DOHH2 (cell line): ENCODE measurements at regions not wholly inside any gene's neighbourhood (a gene's known extent, or its start where the extent isn't known, plus 50 kb on each side); places are given as distances from the start of the nearest gene placed in this dataset.

Experiments
- H3F3A ChIP-seq: fragments of 200-600 bp; sonication (generic), shearing (Covaris generic); 2 replicates; pipeline ENCODE4 v1.6.0; 2016; ENCODE audit warnings: antibody characterized with exemption, mild to moderate bottlenecking; ENCODE audit not compliant: control insufficient read depth, insufficient read depth
- H3K27ac ChIP-seq: fragments of 200-600 bp; sonication (generic); 2 replicates; pipeline ENCODE4 v1.5.1; 2014; ENCODE audit warnings: low read depth, mild to moderate bottlenecking, low read length, moderate library complexity
- H3K27me3 ChIP-seq: fragments of 200-600 bp; sonication (generic); 2 replicates; pipeline ENCODE4 v1.6.1; 2014; ENCODE audit warnings: mild to moderate bottlenecking, low read length, mixed read lengths; ENCODE audit not compliant: control insufficient read depth
- H3K36me3 ChIP-seq: fragments of 200-600 bp; sonication (generic); 2 replicates; pipeline ENCODE4 v1.6.1; 2014; ENCODE audit warnings: mild to moderate bottlenecking, low read length, moderate library complexity, mixed read lengths; ENCODE audit not compliant: control insufficient read depth
- H3K4me1 ChIP-seq: fragments of 200-600 bp; sonication (generic); 2 replicates; pipeline ENCODE4 v1.6.1; 2014; ENCODE audit warnings: mild to moderate bottlenecking, low read length, mixed read lengths; ENCODE audit not compliant: control insufficient read depth
- H3K4me2 ChIP-seq: fragments of 200-600 bp; sonication (generic); 2 replicates; pipeline ENCODE4 v1.6.0; 2014; ENCODE audit warnings: mild to moderate bottlenecking, low read length, moderate library complexity
- H3K4me3 ChIP-seq: fragments of 200-600 bp; sonication (generic); 2 replicates; pipeline ENCODE4 v1.5.1; 2014; ENCODE audit warnings: mild to moderate bottlenecking, low read length, mixed read lengths
- H3K79me2 ChIP-seq: fragments of 200-600 bp; sonication (generic); 2 replicates; pipeline ENCODE4 v1.6.1; 2014; ENCODE audit warnings: mild to moderate bottlenecking, low read length, mixed read lengths; ENCODE audit not compliant: control insufficient read depth
- H3K9me2 ChIP-seq: fragments of 200-600 bp; sonication (generic); replicated peaks from 2 replicates; pipeline ENCODE4 v1.6.1; 2014; ENCODE audit warnings: mild to moderate bottlenecking, low read length, mixed read lengths; ENCODE audit not compliant: control insufficient read depth
- H3K9me3 ChIP-seq: fragments of 200-600 bp; sonication (generic); 2 replicates; pipeline ENCODE4 v1.6.1; 2014; ENCODE audit warnings: antibody characterized with exemption, low read length, mixed read lengths; ENCODE audit not compliant: control insufficient read depth, insufficient read depth
- H4K20me1 ChIP-seq: fragments of 200-600 bp; sonication (generic); 2 replicates; pipeline ENCODE4 v1.6.0; 2014; ENCODE audit warnings: low read depth, mild to moderate bottlenecking, antibody characterized with exemption, low read length, moderate library complexity; ENCODE audit not compliant: control insufficient read depth, insufficient read depth
- CTCF ChIP-seq: fragments of 200-600 bp; sonication (generic); IDR thresholded peaks from one replicate; pipeline ENCODE4 v1.5.1; 2014; ENCODE audit warnings: antibody characterized with exemption, mild to moderate bottlenecking, low read depth, low read length; ENCODE audit not compliant: poor library complexity, severe bottlenecking
- EZH2phosphoT487 ChIP-seq: fragments of 200-600 bp; sonication (generic); IDR thresholded peaks from 2 replicates; pipeline ENCODE4 v1.6.1; 2017; ENCODE audit warnings: borderline replicate concordance, mild to moderate bottlenecking, antibody characterized with exemption, low read length, moderate library complexity, mixed read lengths

- no peaks in the 10 kb centered on the region for H3K9me3 ChIP-seq
- H3K36me3 ChIP-seq: no peaks in the 10 kb centered on the region
- no peak overlapping the region for H3K4me3 ChIP-seq
- no peaks in the 10 kb centered on the region; the same call in 1 of the 2 replicates for H3K9me2 ChIP-seq
- H3K27ac ChIP-seq: no peak overlapping the region
- H3K27me3 ChIP-seq: no peaks in the 10 kb centered on the region
- H4K20me1 ChIP-seq: no peaks in the 10 kb centered on the region
- TF ChIP-seq EZH2phosphoT487: no peak
- H3K4me2 ChIP-seq: no peak overlapping the region
- no peaks in the 10 kb centered on the region for H3F3A ChIP-seq
- H3K79me2 ChIP-seq: no peaks in the 10 kb centered on the region
- no peaks in the 10 kb centered on the region for H3K4me1 ChIP-seq
Observed at GRCh38 chr15:53884441-53884840, 93.8 kb upstream of the UNC13C start.

DNA sequence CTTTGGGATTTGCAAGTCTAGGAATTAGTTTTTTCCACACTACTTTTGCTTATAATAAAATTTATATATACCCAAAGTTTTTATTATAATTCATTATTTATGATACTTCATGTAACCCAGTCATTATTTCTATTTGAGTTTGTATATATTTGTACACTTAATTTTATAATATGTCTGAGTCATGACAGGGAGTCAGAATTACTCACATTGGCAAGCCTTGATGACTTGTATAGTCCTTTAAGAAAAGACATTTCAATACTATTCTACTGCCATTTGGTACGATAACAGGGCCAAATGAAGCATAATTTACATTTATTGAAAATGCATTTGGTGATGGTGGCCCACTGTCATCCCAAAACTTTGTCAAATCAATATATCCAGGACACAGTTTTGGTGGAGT, 95.9 kb upstream of the UNC13C start:
- H3K79me2 ChIP-seq: no peaks in the 10 kb centered on the region
- no peaks in the 10 kb centered on the region for H3K36me3 ChIP-seq
- no peak for TF ChIP-seq EZH2phosphoT487
- TF ChIP-seq CTCF: no peak
- H4K20me1 ChIP-seq: no peaks in the 10 kb centered on the region
- H3F3A ChIP-seq: no peaks in the 10 kb centered on the region
- H3K4me3 ChIP-seq: no peak overlapping the region
- no peak overlapping the region for H3K27ac ChIP-seq
- no peaks in the 10 kb centered on the region for H3K27me3 ChIP-seq
- H3K4me2 ChIP-seq: no peak overlapping the region
- H3K9me3 ChIP-seq: no peaks in the 10 kb centered on the region
- no peaks in the 10 kb centered on the region for H3K4me1 ChIP-seq
- H3K9me2 ChIP-seq: no peaks in the 10 kb centered on the region; the same call in 1 of the 2 replicates

GRCh38 chr15:53880357-53880756, 97.9 kb upstream of the UNC13C start:
- Histone ChIP-seq H3K36me3 (no peaks in the 10 kb centered on the region), H3K4me2 (no peak overlapping the region), H3K4me3 (no peak overlapping the region), H3K9me2 (no peaks in the 10 kb centered on the region; the same call in 1 of the 2 replicates), H3K9me3 (no peaks in the 10 kb centered on the region), H4K20me1 (no peaks in the 10 kb centered on the region), H3K79me2 (no peaks in the 10 kb centered on the region), H3K27me3 (no peaks in the 10 kb centered on the region), H3K27ac (no peak overlapping the region), H3K4me1 (no peaks in the 10 kb centered on the region), H3F3A (no peaks in the 10 kb centered on the region)
- TF ChIP-seq EZH2phosphoT487: no peak
- no peak for TF ChIP-seq CTCF

- Histone ChIP-seq H3K9me3 (no peaks in the 10 kb centered on the region), H4K20me1 (no peaks in the 10 kb centered on the region), H3K79me2 (no peaks in the 10 kb centered on the region), H3K36me3 (no peaks in the 10 kb centered on the region), H3K4me2 (no peak overlapping the region), H3K4me1 (no peaks in the 10 kb centered on the region), H3K9me2 (no peaks in the 10 kb centered on the region), H3F3A (no peaks in the 10 kb centered on the region), H3K27me3 (no peaks in the 10 kb centered on the region), H3K27ac (no peak overlapping the region), H3K4me3 (no peak overlapping the region)
- TF ChIP-seq EZH2phosphoT487 (no peak), CTCF (no peak)
Observed at GRCh38 chr15:53875711-53876110, 102.5 kb upstream of the UNC13C start.
